Stimulated activated CD4-positive, alpha-beta T cell treated with anti-CD3 and anti-CD28 coated beads, Interleukin-4, amount 100 ng/mL, for 1 hour (primary cell): ENCODE measurements at regions not wholly inside any gene's neighbourhood (a gene's known extent, or its start where the extent isn't known, plus 50 kb on each side); places are given as distances from the start of the nearest gene placed in this dataset.

Source experiments
- DNase-seq: peaks from one replicate; pipeline ENCODE4 v3.0.0-alpha.2; 2020

GRCh38 chr9:86679909-86680308 lies 267.4 kb downstream of the GAS1 start:
- DNase-seq, result no peak

- DNase-seq, result no peak
These were observed 270.9 kb downstream of the GAS1 start for GRCh38 chr9:86676396-86676795.

GRCh38 chr9:86675805-86676204 lies 271.5 kb downstream of the GAS1 start:
- no peak for DNase-seq

- no peak for DNase-seq
These were observed 272.8 kb downstream of the GAS1 start for GRCh38 chr9:86674487-86674886.

- no peak for DNase-seq
These were observed 274.3 kb downstream of the GAS1 start for GRCh38 chr9:86672966-86673365.

- no peak for DNase-seq
These were observed 275.0 kb downstream of the GAS1 start for GRCh38 chr9:86672301-86672700.

- no peak for DNase-seq
These were observed 276.3 kb downstream of the GAS1 start for GRCh38 chr9:86671018-86671417.

GRCh38 chr9:86670536-86670935 lies 276.8 kb downstream of the GAS1 start:
- DNase-seq, result no peak

GRCh38 chr9:86670076-86670475 lies 277.2 kb downstream of the GAS1 start:
- DNase-seq, result no peak

GRCh38 chr9:86669422-86669821 lies 277.9 kb downstream of the GAS1 start:
- no peak for DNase-seq

GRCh38 chr9:86668488-86668887 lies 278.8 kb downstream of the GAS1 start:
- DNase-seq, result no peak

GRCh38 chr9:86667307-86667706 lies 280.0 kb downstream of the GAS1 start:
- no peak for DNase-seq

- DNase-seq, result no peak
These were observed 281.9 kb downstream of the GAS1 start for GRCh38 chr9:86665416-86665815.

GRCh38 chr9:86664603-86665002 lies 282.7 kb downstream of the GAS1 start:
- DNase-seq, result no peak

- DNase-seq, result no peak
These were observed 283.4 kb downstream of the GAS1 start for GRCh38 chr9:86663905-86664304.

- no peak for DNase-seq
These were observed 284.3 kb downstream of the GAS1 start for GRCh38 chr9:86662890-86663468.

- no peak for DNase-seq
These were observed 287.0 kb downstream of the GAS1 start for GRCh38 chr9:86660146-86660943.

GRCh38 chr9:86659413-86660046 lies 287.8 kb downstream of the GAS1 start:
- no peak for DNase-seq

GRCh38 chr9:86655147-86655546 lies 292.2 kb downstream of the GAS1 start:
- no peak for DNase-seq

- no peak for DNase-seq
These were observed 293.8 kb downstream of the GAS1 start for GRCh38 chr9:86653466-86653865.

GRCh38 chr9:86652736-86653135 lies 294.6 kb downstream of the GAS1 start:
- DNase-seq, result no peak

GRCh38 chr9:86649913-86650312 lies 295.7 kb upstream of the TUT7 start:
- no peak for DNase-seq

- DNase-seq, result no peak
These were observed 294.6 kb upstream of the TUT7 start for GRCh38 chr9:86648828-86649170.

- DNase-seq, result no peak
These were observed 294.1 kb upstream of the TUT7 start for GRCh38 chr9:86648156-86648827.
